PFSK-1 (cell line): ENCODE measurements at regions not wholly inside any gene's neighbourhood (a gene's known extent, or its start where the extent isn't known, plus 50 kb on each side); places are given as distances from the start of the nearest gene placed in this dataset.

Experiments used
- FOXP2 ChIP-seq: optimal IDR thresholded peaks from 2 replicates; pipeline ENCODE3; 2011; ENCODE audit warnings: borderline replicate concordance, control low read depth, inconsistent platforms; ENCODE audit not compliant: insufficient read depth; ENCODE audit errors: extremely low read length, extremely low read depth
- POLR2AphosphoS5 ChIP-seq: IDR thresholded peaks from 2 replicates; pipeline ENCODE4 v1.6.1; 2012; ENCODE audit warnings: low read depth, mild to moderate bottlenecking, control low read depth, low read length, moderate library complexity
- REST ChIP-seq, 2 experiments: IDR thresholded peaks; 2 replicates each; pipeline versions ENCODE4 v1.6.1 to v1.8.0; 2011 to 2012; ENCODE audit warnings: low read depth in 2 of 2, low read length in 2 of 2, control low read depth in 1 of 2, inconsistent platforms in 1 of 2, mild to moderate bottlenecking in 1 of 2, moderate library complexity in 1 of 2; ENCODE audit not compliant: insufficient read depth in 1 of 2
- SIN3A ChIP-seq: IDR thresholded peaks from 2 replicates; pipeline ENCODE4 v1.6.1; 2012; ENCODE audit warnings: mild to moderate bottlenecking, low read length, moderate library complexity, borderline replicate concordance; ENCODE audit not compliant: insufficient read depth
- TAF1 ChIP-seq: IDR thresholded peaks from 2 replicates; pipeline ENCODE4 v1.6.1; 2012; ENCODE audit warnings: low read length, control low read depth, borderline replicate concordance; ENCODE audit not compliant: insufficient read depth

- TF ChIP-seq FOXP2 (no peak), REST (IDR thresholded peaks at IDR 0.05; ENCODE audit: insufficient read depth in 1 of 2, low read depth in 2 of 2, low read length in 2 of 2) (no peak), POLR2AphosphoS5 (no peak), TAF1 (no peak), SIN3A (no peak)
These were observed 1335.1 kb upstream of the ALCAM start for GRCh38 chr3:104031598-104031997.
